Bronchial epithelial cell (primary cell): ENCODE measurements at regions not wholly inside any gene's neighbourhood (a gene's known extent, or its start where the extent isn't known, plus 50 kb on each side); places are given as distances from the start of the nearest gene placed in this dataset.

Experiments
- DNase-seq: peaks from one replicate; pipeline ENCODE4 v3.0.0-alpha.2; 2010; ENCODE audit warnings: low read depth
- FAIRE-seq: peaks from 2 replicates; lab custom pipeline; 2011; peaks lifted over from hg19 to GRCh38; lab: Jason Lieb, UNC
- H3K27me3 ChIP-seq: 2 replicates; pipeline ENCODE4 v1.5.1; 2011; ENCODE audit warnings: low read length; ENCODE audit not compliant: control insufficient read depth, insufficient read depth
- H3K36me3 ChIP-seq: 2 replicates; pipeline ENCODE4 v1.5.1; 2011; ENCODE audit warnings: low read length; ENCODE audit not compliant: control insufficient read depth, insufficient read depth
- H3K4me3 ChIP-seq: 2 replicates; pipeline ENCODE4 v1.5.1; 2011; ENCODE audit warnings: mild to moderate bottlenecking, low read depth, low read length, control low read depth
- CTCF ChIP-seq: IDR thresholded peaks from 2 replicates; pipeline ENCODE4 v1.5.1; 2011; ENCODE audit warnings: mild to moderate bottlenecking, moderate library complexity, low read length, control low read depth, inconsistent platforms; ENCODE audit not compliant: insufficient read depth, severe bottlenecking

GRCh38 chr2:18332477-18332876 lies 228.0 kb downstream of the RDH14 start:
- Histone ChIP-seq H3K36me3 (no peaks in the 10 kb centered on the region), H3K27me3 (no peaks in the 10 kb centered on the region), H3K4me3 (no peak overlapping the region)
- DNase-seq (no peak), FAIRE-seq (no peak)
- no peak for TF ChIP-seq CTCF

- no peak for DNase-seq
- FAIRE-seq, result no peak
- H3K4me3 ChIP-seq, result no peak overlapping the region
- TF ChIP-seq CTCF, result no peak
- no peaks in the 10 kb centered on the region for H3K27me3 ChIP-seq
- no peaks in the 10 kb centered on the region for H3K36me3 ChIP-seq
Observed at GRCh38 chr2:18325118-18325517, 235.3 kb downstream of the RDH14 start.

- H3K4me3 ChIP-seq, result no peak overlapping the region
- DNase-seq (peak; percentile 30), FAIRE-seq (no peak)
- H3K36me3 ChIP-seq, result no peaks in the 10 kb centered on the region
- TF ChIP-seq CTCF, result no peak
- H3K27me3 ChIP-seq, result no peaks in the 10 kb centered on the region
Observed at GRCh38 chr2:18319987-18320386, 240.5 kb downstream of the RDH14 start.

- Histone ChIP-seq H3K4me3 (no peak overlapping the region), H3K36me3 (no peaks in the 10 kb centered on the region), H3K27me3 (no peaks in the 10 kb centered on the region)
- no peak for TF ChIP-seq CTCF
- DNase-seq, result peak; percentile 65
- no peak for FAIRE-seq
Observed at GRCh38 chr2:18317017-18317416, 243.4 kb downstream of the RDH14 start.

- DNase-seq, result peak; percentile 95
- H3K36me3 ChIP-seq, result no peaks in the 10 kb centered on the region
- no peaks in the 10 kb centered on the region for H3K27me3 ChIP-seq
- FAIRE-seq, result no peak
- no peak for TF ChIP-seq CTCF
- no peak overlapping the region for H3K4me3 ChIP-seq
Observed at GRCh38 chr2:18312818-18313217, 247.6 kb downstream of the RDH14 start.

- no peak overlapping the region for H3K4me3 ChIP-seq
- no peaks in the 10 kb centered on the region for H3K27me3 ChIP-seq
- TF ChIP-seq CTCF, result no peak
- H3K36me3 ChIP-seq, result no peaks in the 10 kb centered on the region
- DNase-seq, result peak; percentile 38
- no peak for FAIRE-seq
Observed at GRCh38 chr2:18311420-18312195, 248.8 kb downstream of the RDH14 start.
